ENCODE measurements at regions not wholly inside any gene's neighbourhood (a gene's known extent, or its start where the extent isn't known, plus 50 kb on each side); places are given as distances from the start of the nearest gene placed in this dataset.

GRCh38 chr20:54710341-54710740 lies 234.9 kb downstream of the DOK5 start:
- H3K4me3 ChIP-seq (ENCODE audit: low read depth, low read length) = no peak overlapping the region
- TF ChIP-seq CTCF (IDR thresholded peaks at IDR 0.05; ENCODE audit: borderline replicate concordance, insufficient read depth, low read depth, low read length) = no peak

GRCh38 chr20:54708229-54708628 lies 232.8 kb downstream of the DOK5 start:
- no peak for TF ChIP-seq CTCF (IDR thresholded peaks at IDR 0.05; ENCODE audit: borderline replicate concordance, insufficient read depth, low read depth, low read length)
- no peak overlapping the region for H3K4me3 ChIP-seq (ENCODE audit: low read depth, low read length)

- no peak overlapping the region for H3K4me3 ChIP-seq (ENCODE audit: low read depth, low read length)
- TF ChIP-seq CTCF (IDR thresholded peaks at IDR 0.05; ENCODE audit: borderline replicate concordance, insufficient read depth, low read depth, low read length) = no peak
These were observed 232.4 kb downstream of the DOK5 start for GRCh38 chr20:54707801-54708200.

GRCh38 chr20:54706581-54706980 lies 231.2 kb downstream of the DOK5 start:
- no peak overlapping the region for H3K4me3 ChIP-seq (ENCODE audit: low read depth, low read length)
- TF ChIP-seq CTCF (IDR thresholded peaks at IDR 0.05; ENCODE audit: borderline replicate concordance, insufficient read depth, low read depth, low read length) = no peak

- no peak for TF ChIP-seq CTCF (IDR thresholded peaks at IDR 0.05; ENCODE audit: borderline replicate concordance, insufficient read depth, low read depth, low read length)
- no peak overlapping the region for H3K4me3 ChIP-seq (ENCODE audit: low read depth, low read length)
These were observed 228.7 kb downstream of the DOK5 start for GRCh38 chr20:54704032-54704635.
